HG03354 (cell line): ENCODE measurements at regions not wholly inside any gene's neighbourhood (a gene's known extent, or its start where the extent isn't known, plus 50 kb on each side); places are given as distances from the start of the nearest gene placed in this dataset.

Experiments
- ATAC-seq: cut with Tn5 transposase; IDR thresholded peaks from one replicate; pipeline ENCODE4 v1.9.1; 2021; ENCODE audit warnings: mild to moderate bottlenecking; ENCODE audit not compliant: unreplicated experiment, poor library complexity, severe bottlenecking

GRCh38 chr6:105921781-105922180, 164.4 kb upstream of the PRDM1 start:
- no peak for ATAC-seq

- no peak for ATAC-seq
Measured at GRCh38 chr6:105920071-105920470, 166.1 kb upstream of the PRDM1 start.

DNA sequence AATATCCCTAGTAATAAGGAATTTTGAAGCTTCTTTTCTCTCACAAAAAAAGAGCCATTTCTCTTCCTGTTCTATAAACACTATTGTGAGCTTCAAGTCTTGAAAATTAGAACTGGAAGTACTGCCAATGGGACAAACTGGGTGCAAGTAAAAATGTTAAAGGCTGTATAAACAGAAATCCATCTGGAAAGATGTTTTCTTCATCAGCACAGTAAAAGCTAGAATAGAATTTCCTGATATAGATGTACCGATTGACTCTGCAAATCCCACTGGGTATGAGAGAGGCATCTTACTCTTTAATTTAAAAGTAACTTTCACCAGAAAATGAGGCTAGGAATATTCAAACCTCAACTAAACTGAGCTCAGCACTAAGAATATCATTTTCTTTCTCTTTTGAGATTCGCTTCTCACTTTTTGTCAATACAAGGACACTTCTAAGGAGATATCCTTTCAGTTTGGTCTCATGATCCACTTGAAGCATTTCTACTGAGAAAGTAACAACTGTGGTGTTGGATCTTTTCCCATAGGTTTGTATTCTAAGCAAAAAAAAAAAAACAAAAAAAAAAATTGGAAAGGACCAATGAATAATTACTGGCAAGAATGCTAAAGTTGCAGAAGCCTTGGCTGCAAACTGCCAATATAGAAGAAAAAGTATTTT, 169.0 kb upstream of the PRDM1 start:
- no peak for ATAC-seq

GRCh38 chr6:105911106-105911629, 175.0 kb upstream of the PRDM1 start:
- no peak for ATAC-seq

GRCh38 chr6:105909106-105909505, 177.0 kb upstream of the PRDM1 start:
- ATAC-seq = no peak

DNA sequence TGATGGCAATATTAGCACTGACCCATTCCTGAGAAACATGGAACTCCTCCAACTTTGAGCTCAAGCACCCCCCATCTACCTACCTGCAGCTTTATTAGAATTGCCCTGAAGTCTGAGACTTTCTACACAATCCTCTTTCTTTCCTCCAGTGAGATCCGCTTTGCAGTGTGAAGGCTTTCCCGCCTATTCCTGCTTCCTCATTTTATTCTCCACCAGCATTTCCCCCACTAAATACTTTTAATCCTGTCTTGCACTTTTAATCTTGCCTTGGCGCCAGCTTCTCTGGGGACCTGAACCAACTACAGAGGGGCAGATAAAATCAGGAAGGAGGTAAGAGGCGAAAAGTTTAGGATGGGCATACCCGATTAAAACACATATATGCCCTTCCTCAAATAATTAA, 178.1 kb upstream of the PRDM1 start:
- ATAC-seq = no peak

- no peak for ATAC-seq
Measured at GRCh38 chr6:105907301-105907700, 178.8 kb upstream of the PRDM1 start.

- no peak for ATAC-seq
Measured at GRCh38 chr6:105902401-105903031, 183.6 kb upstream of the PRDM1 start.

GRCh38 chr6:105901583-105901982, 184.6 kb upstream of the PRDM1 start:
- no peak for ATAC-seq

DNA sequence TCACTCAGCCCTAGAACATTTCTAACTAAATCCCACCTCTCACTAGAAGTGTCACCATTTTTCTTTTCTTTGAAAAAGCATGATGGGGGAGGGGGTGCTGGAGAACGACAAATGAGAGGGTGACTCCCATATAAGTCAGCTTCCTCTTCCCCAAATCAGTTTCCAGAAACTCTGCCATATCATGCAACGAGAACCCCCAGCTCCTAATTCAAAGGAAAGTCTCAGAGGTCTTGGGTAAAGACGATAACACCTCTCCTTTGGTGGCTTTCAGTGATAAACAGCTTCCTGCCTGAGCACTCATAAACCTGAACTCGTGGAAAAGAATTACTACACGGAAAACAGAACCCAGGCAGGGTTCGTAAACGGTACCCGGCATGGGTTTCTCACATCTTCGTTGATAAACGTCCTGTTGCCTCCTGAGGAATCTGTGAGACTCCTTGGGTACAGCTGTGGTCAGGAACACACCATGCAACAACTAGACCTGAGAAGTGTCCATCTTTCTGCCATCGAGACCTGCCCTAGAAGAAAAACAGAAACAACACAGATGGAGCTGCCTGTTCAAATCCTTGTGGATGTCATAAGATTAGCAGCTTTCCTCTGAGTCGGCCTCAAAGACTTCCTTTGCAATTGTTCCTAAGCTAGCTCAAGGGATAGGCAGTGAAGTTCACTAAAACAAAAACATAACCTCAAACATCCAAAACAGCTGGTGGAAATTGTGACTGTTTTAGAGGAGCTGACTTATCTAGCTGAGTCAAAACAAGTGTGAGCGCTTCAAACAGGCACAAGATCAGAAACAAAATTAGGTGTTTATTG, 185.8 kb upstream of the PRDM1 start:
- no peak for ATAC-seq

DNA sequence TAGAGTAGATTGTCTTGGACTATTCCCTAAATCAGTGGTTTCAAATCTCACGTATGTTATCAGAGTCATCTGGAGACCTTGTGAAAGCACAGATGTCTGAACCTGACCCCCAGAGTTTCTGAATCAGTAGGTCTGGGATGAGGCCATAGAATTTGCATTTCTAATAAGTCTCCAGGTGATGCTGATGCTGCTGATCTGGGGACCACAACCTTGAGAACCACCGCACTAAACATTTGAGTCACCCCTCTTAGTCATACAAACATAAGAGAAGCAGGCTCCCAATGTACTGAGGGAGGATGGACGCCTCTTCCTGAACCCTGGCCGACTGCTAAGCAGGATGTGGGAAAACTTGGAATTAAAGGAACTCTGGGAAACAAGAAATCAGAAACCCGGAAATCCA, 187.8 kb upstream of the PRDM1 start:
- peak; percentile 80 for ATAC-seq

- ATAC-seq = no peak
Measured at GRCh38 chr6:105897131-105897530, 189.0 kb upstream of the PRDM1 start.

DNA sequence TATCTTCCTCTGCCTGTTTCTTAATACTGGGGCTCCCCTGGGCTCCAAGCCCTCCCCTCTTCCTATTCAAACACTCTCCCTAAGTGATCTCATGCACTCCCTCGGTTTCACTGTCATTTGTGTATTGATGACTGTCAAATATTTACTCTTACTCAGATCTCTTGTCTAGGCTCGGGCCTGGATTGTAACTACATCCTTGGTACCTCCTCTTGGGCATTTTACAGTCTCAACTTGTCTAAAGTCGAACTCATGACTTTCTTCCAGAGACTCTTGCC, 189.4 kb upstream of the PRDM1 start:
- no peak for ATAC-seq

- peak; percentile 44 for ATAC-seq
Measured at GRCh38 chr6:105896052-105896820, 189.9 kb upstream of the PRDM1 start.

GRCh38 chr6:105894556-105894955, 191.6 kb upstream of the PRDM1 start:
- ATAC-seq = no peak

- no peak for ATAC-seq
Measured at GRCh38 chr6:105893741-105894140, 192.4 kb upstream of the PRDM1 start.

- peak; percentile 90 for ATAC-seq
Measured at GRCh38 chr6:105892577-105893262, 193.4 kb upstream of the PRDM1 start.

DNA sequence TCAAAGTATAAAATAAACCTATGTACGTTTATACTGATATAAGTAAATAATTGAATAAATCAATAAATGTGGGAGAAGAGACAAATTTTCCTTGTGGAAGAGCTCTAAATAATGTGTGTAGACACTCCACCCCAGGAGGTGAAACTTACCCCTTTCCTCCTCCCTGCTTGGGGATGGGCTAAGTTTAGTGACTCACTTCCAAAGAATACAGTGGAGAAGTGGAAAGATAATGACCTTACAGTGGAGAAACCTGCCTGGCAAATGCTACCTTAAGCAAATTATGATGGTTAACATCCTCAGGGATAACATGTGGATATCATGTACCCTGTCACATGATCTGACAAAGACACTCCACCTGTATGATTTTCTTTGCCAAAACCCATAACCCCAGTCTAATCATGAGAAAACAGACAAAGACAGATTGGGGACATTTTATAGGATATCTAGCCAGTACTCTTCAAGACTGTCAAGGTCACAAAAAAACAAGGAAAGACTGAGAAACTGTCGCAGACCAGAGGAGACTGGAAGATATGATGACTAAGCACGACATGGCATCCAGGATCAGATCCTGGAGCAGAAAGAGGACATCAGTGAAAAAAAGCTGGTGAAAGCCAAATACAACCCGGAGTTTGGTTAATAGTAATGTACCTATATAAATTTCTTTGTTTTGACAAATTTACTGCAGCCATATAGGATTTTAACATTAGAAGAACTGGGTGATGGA, 195.5 kb upstream of the PRDM1 start:
- no peak for ATAC-seq

- ATAC-seq = no peak
Measured at GRCh38 chr6:105889902-105890301, 196.2 kb upstream of the PRDM1 start.
